Neural crest cell (in vitro differentiated cells): ENCODE measurements at regions not wholly inside any gene's neighbourhood (a gene's known extent, or its start where the extent isn't known, plus 50 kb on each side); places are given as distances from the start of the nearest gene placed in this dataset.
A peak's percentile ranks its signal among the peaks of the same experiment; 100 is the strongest.
"Not testable (repeated sequence)": the region's sequence is repeated elsewhere in the genome, so short reads cannot be mapped to it uniquely, and the experiment has no call there.

Source experiments
- DNase-seq: peaks from one replicate; pipeline ENCODE4 v3.0.0; 2021; ENCODE audit warnings: low read depth, mixed read lengths, low spot score
- H3K27ac Mint-ChIP-seq: one replicate; pipeline ENCODE4 v1.8.0; 2021; ENCODE audit warnings: mild to moderate bottlenecking, mixed read lengths; ENCODE audit not compliant: unreplicated experiment
- H3K27me3 Mint-ChIP-seq: 2 replicates; pipeline ENCODE4 v1.8.0; 2021; ENCODE audit warnings: low read depth, mild to moderate bottlenecking, mixed read lengths
- H3K36me3 Mint-ChIP-seq: 2 replicates; pipeline ENCODE4 v1.8.0; 2021; ENCODE audit warnings: low read depth, mild to moderate bottlenecking, mixed read lengths
- H3K4me1 Mint-ChIP-seq: 2 replicates; pipeline ENCODE4 v1.8.0; 2021; ENCODE audit warnings: mixed read lengths
- H3K4me3 Mint-ChIP-seq: one replicate; pipeline ENCODE4 v1.8.0; 2021; ENCODE audit warnings: mild to moderate bottlenecking, mixed read lengths
- H3K9me3 Mint-ChIP-seq: 2 replicates; pipeline ENCODE4 v1.8.0; 2021; ENCODE audit warnings: mixed read lengths
- CTCF ChIP-seq: fragments of 200-600 bp; sonication (generic); conservative IDR thresholded peaks from 2 replicates; pipeline ENCODE4 v1.5.0; 2021; ENCODE audit warnings: antibody characterized with exemption, mild to moderate bottlenecking

GRCh38 chr1:46878173-46878782 lies 63.0 kb downstream of the CYP4A11 start:
- H3K27ac Mint-ChIP-seq, H3K36me3 Mint-ChIP-seq, H3K9me3 Mint-ChIP-seq, H3K4me3 Mint-ChIP-seq, H3K27me3 Mint-ChIP-seq, H3K4me1 Mint-ChIP-seq: not testable (repeated sequence)
- peak; percentile 30 for DNase-seq
- TF ChIP-seq CTCF, result peak; percentile 70

GRCh38 chr1:46876093-46876492 lies 65.2 kb downstream of the CYP4A11 start:
- DNase-seq, H3K27ac Mint-ChIP-seq, H3K27me3 Mint-ChIP-seq, H3K9me3 Mint-ChIP-seq, H3K4me1 Mint-ChIP-seq, H3K4me3 Mint-ChIP-seq, H3K36me3 Mint-ChIP-seq: not testable (repeated sequence)
- peak; percentile 59 for TF ChIP-seq CTCF
